A549 (cell line): ENCODE measurements at regions not wholly inside any gene's neighbourhood (a gene's known extent, or its start where the extent isn't known, plus 50 kb on each side); places are given as distances from the start of the nearest gene placed in this dataset.

Experiments used
- ATAC-seq, 2 experiments: fragments of 200-7000 bp in 1 of 2; fragments of >200 bp in 1 of 2; cut with Nextera tagmentation in 1 of 2; cut with Tn5 transposase in 1 of 2; 3 replicates each; pipeline versions ENCODE4 v1.8.0 to v1.9.1; 2018 to 2020; ENCODE audit warnings: mild to moderate bottlenecking in 1 of 2, moderate library complexity in 1 of 2
- CTCF ChIA-PET: fragments of 300-600 bp; sonication (Branson Sonifier 250); formaldehyde crosslinking; extraction: SDS; loops from one replicate; lab custom pipeline; 2021; ENCODE audit warnings: antibody characterized with exemption, inconsistent platforms; lab: Yijun Ruan, JAX
- POLR2A ChIA-PET: fragments of 350-600 bp; formaldehyde crosslinking; extraction: SDS; loops from one replicate; lab custom pipeline; 2021; ENCODE audit warnings: antibody characterized with exemption, inconsistent platforms; lab: Yijun Ruan, JAX
- DNase-seq, 2 experiments: peaks; one replicate each; pipeline versions ENCODE4 v3.0.0 to v3.0.0-alpha.2; 2011 to 2016; ENCODE audit warnings: low read depth in 1 of 2, low spot score in 1 of 2
- FAIRE-seq: peaks from 2 replicates; lab custom pipeline; 2011; peaks lifted over from hg19 to GRCh38; lab: Jason Lieb, UNC
- H3K27ac ChIP-seq, 2 experiments: fragments of >200 bp; sonication (Bioruptor Twin); formaldehyde crosslinking; 3 replicates each; pipeline ENCODE4 v1.5.1; 2016 to 2017
- H3K4me1 ChIP-seq: fragments of >200 bp; sonication (Bioruptor Twin); formaldehyde crosslinking; 3 replicates; pipeline ENCODE4 v1.6.1; 2016
- H3K4me2 ChIP-seq: fragments of >200 bp; sonication (Bioruptor Twin); formaldehyde crosslinking; 3 replicates; pipeline ENCODE4 v1.6.1; 2016
- H3K4me3 ChIP-seq: fragments of >200 bp; sonication (Bioruptor Twin); formaldehyde crosslinking; 3 replicates; pipeline ENCODE4 v1.5.1; 2016
- H3K9me3 ChIP-seq: fragments of >200 bp; sonication (Bioruptor Twin); formaldehyde crosslinking; 3 replicates; pipeline ENCODE4 v1.6.1; 2016
- ATOH8 ChIP-seq: fragments of 250-450 bp; sonication (Bioruptor Pico); IDR thresholded peaks from 2 replicates; pipeline ENCODE4 v1.5.0; 2020; ENCODE audit warnings: low read depth, mild to moderate bottlenecking, moderate library complexity
- BCL3 ChIP-seq: fragments of >200 bp; sonication (Bioruptor Twin); formaldehyde crosslinking; IDR thresholded peaks from 3 replicates; pipeline ENCODE4 v1.6.1; 2016
- CBX2 ChIP-seq: fragments of 200-600 bp; sonication (generic); IDR thresholded peaks from 2 replicates; pipeline ENCODE4 v1.6.1; 2016; ENCODE audit warnings: low read depth, mild to moderate bottlenecking, borderline replicate concordance
- CBX8 ChIP-seq: fragments of 200-600 bp; sonication (generic); IDR thresholded peaks from 2 replicates; pipeline ENCODE4 v1.6.1; 2016
- CEBPB ChIP-seq, 2 experiments: fragments of >200 bp in 1 of 2; sonication (Bioruptor Twin) in 1 of 2; formaldehyde crosslinking in 1 of 2; IDR thresholded peaks; 2 replicates each; pipeline ENCODE4 v1.6.1; 2012 to 2016
- CTCF ChIP-seq: fragments of >200 bp; sonication (Bioruptor Twin); formaldehyde crosslinking; IDR thresholded peaks from 3 replicates; pipeline ENCODE4 v1.5.1; 2016
- EHF ChIP-seq: fragments of 250-450 bp; sonication (Bioruptor Pico); IDR thresholded peaks from 2 replicates; pipeline ENCODE4 v1.5.0; 2020; ENCODE audit warnings: mild to moderate bottlenecking
- EP300 ChIP-seq, 2 experiments: fragments of >200 bp; sonication (Bioruptor Twin); formaldehyde crosslinking; IDR thresholded peaks; 2 replicates in 1 of 2; 3 replicates in 1 of 2; pipeline ENCODE4 v1.6.1; 2016 to 2017
- ESRRA ChIP-seq: fragments of 150-350 bp; IDR thresholded peaks from 2 replicates; pipeline ENCODE4 v1.6.1; 2014; ENCODE audit warnings: mild to moderate bottlenecking, low read length, borderline replicate concordance
- FOXS1 ChIP-seq: fragments of 250-450 bp; sonication (Bioruptor Pico); IDR thresholded peaks from 2 replicates; pipeline ENCODE4 v1.5.0; 2020; ENCODE audit warnings: mild to moderate bottlenecking, moderate library complexity
- HDAC2 ChIP-seq: fragments of 200-600 bp; sonication (generic); IDR thresholded peaks from 2 replicates; pipeline ENCODE4 v1.6.1; 2016
- HES2 ChIP-seq: fragments of >200 bp; sonication (Bioruptor Twin); formaldehyde crosslinking; IDR thresholded peaks from 2 replicates; pipeline ENCODE4 v1.6.1; 2016
- HEYL ChIP-seq: fragments of 250-450 bp; sonication (Bioruptor Pico); IDR thresholded peaks from 2 replicates; pipeline ENCODE4 v1.8.0; 2021; ENCODE audit warnings: mild to moderate bottlenecking, moderate library complexity
- HOXA7 ChIP-seq: fragments of 250-450 bp; sonication (Bioruptor Pico); IDR thresholded peaks from 2 replicates; pipeline ENCODE4 v1.5.0; 2020; ENCODE audit warnings: mild to moderate bottlenecking, moderate library complexity
- HOXB13 ChIP-seq: fragments of 250-450 bp; sonication (Bioruptor Pico); IDR thresholded peaks from 2 replicates; pipeline ENCODE4 v1.5.0; 2020; ENCODE audit warnings: low read depth, mild to moderate bottlenecking, moderate library complexity
- JUN ChIP-seq, 2 experiments: fragments of >200 bp; sonication (Bioruptor Twin); formaldehyde crosslinking; IDR thresholded peaks; 2 replicates in 1 of 2; 3 replicates in 1 of 2; pipeline ENCODE4 v1.6.1; 2016 to 2017
- KDM1A ChIP-seq: fragments of 200-600 bp; sonication (generic); IDR thresholded peaks from 2 replicates; pipeline ENCODE4 v1.6.1; 2016; ENCODE audit warnings: low read depth, mild to moderate bottlenecking
- MAX ChIP-seq: IDR thresholded peaks from 2 replicates; pipeline ENCODE4 v1.6.1; 2012
- MAZ ChIP-seq: fragments of 150-350 bp; IDR thresholded peaks from 2 replicates; pipeline ENCODE4 v1.6.1; 2014; ENCODE audit warnings: antibody characterized with exemption, low read depth, low read length, borderline replicate concordance
- MYC ChIP-seq: IDR thresholded peaks from 2 replicates; pipeline ENCODE4 v1.6.1; 2012; ENCODE audit warnings: mild to moderate bottlenecking, inconsistent platforms, low read length, improper control_type of control experiment, borderline replicate concordance
- NR3C1 ChIP-seq: fragments of >200 bp; sonication (Bioruptor Twin); formaldehyde crosslinking; IDR thresholded peaks from 3 replicates; pipeline ENCODE4 v1.6.1; 2017
- PBX3 ChIP-seq: IDR thresholded peaks from 2 replicates; pipeline ENCODE4 v1.6.1; 2012
- PHF8 ChIP-seq: fragments of 200-600 bp; sonication (generic); IDR thresholded peaks from 2 replicates; pipeline ENCODE4 v1.6.1; 2016; ENCODE audit warnings: low read depth, mild to moderate bottlenecking, antibody characterized with exemption, moderate library complexity, borderline replicate concordance
- POLR2A ChIP-seq: IDR thresholded peaks from 2 replicates; pipeline ENCODE4 v1.6.1; 2012; ENCODE audit warnings: mild to moderate bottlenecking, low read length
- POLR2AphosphoS2 ChIP-seq: conservative IDR thresholded peaks from 2 replicates; pipeline ENCODE4 v1.6.1; 2012; ENCODE audit warnings: low read length, improper control_type of control experiment, inconsistent platforms
- RARB ChIP-seq: fragments of 250-450 bp; sonication (Bioruptor Pico); IDR thresholded peaks from 2 replicates; pipeline ENCODE4 v1.8.0; 2021; ENCODE audit warnings: mild to moderate bottlenecking, moderate library complexity
- RFX5 ChIP-seq: fragments of 450-650 bp; IDR thresholded peaks from 2 replicates; pipeline ENCODE4 v1.7.1; 2014; ENCODE audit warnings: antibody characterized with exemption, mild to moderate bottlenecking, moderate library complexity
- RNF2 ChIP-seq: fragments of 200-600 bp; sonication (generic); IDR thresholded peaks from 2 replicates; pipeline ENCODE4 v1.6.1; 2016; ENCODE audit warnings: low read depth, mild to moderate bottlenecking, antibody characterized with exemption, moderate library complexity, borderline replicate concordance
- SREBF2 ChIP-seq: fragments of 450-650 bp; IDR thresholded peaks from 2 replicates; pipeline ENCODE4 v1.6.1; 2014; ENCODE audit warnings: mild to moderate bottlenecking, moderate library complexity
- TP53 ChIP-seq: fragments of 250-450 bp; sonication (Bioruptor Pico); IDR thresholded peaks from 2 replicates; pipeline ENCODE4 v1.5.0; 2021; ENCODE audit warnings: mild to moderate bottlenecking, moderate library complexity
- ZC3H11A ChIP-seq: fragments of 450-650 bp; IDR thresholded peaks from 2 replicates; pipeline ENCODE4 v1.6.1; 2014; ENCODE audit warnings: antibody characterized with exemption, mild to moderate bottlenecking
- ZFP36 ChIP-seq: fragments of 450-650 bp; IDR thresholded peaks from 2 replicates; pipeline ENCODE4 v1.6.1; 2014; ENCODE audit warnings: borderline replicate concordance; ENCODE audit not compliant: partially characterized antibody
- ZNF302 ChIP-seq: fragments of 250-450 bp; sonication (Bioruptor Pico); IDR thresholded peaks from 2 replicates; pipeline ENCODE4 v1.9.0; 2021; ENCODE audit warnings: inconsistent platforms, mild to moderate bottlenecking, moderate library complexity
- WGBS: methylation state at CpG from one replicate; pipeline ENCODE4 v1.1.6; 2017; ENCODE audit errors: missing lambda C conversion rate; 5-methylcytosine and 5-hydroxymethylcytosine counted together

- Histone ChIP-seq H3K9me3 (no peaks in the 10 kb centered on the region), H3K4me2 (no peak overlapping the region), H3K4me1 (no peaks in the 10 kb centered on the region), H3K4me3 (no peak overlapping the region), H3K27ac (no peak overlapping the region)
- ChIA-PET CTCF (no interaction called here), POLR2A (no interaction called here)
- no peak for FAIRE-seq
- no peak for ATAC-seq
- DNase-seq = no peak
- TF ChIP-seq ESRRA (no peak), HEYL (CRISPR knock-in tag) (no peak), RFX5 (no peak), ZC3H11A (no peak), HES2 (no peak), CEBPB (IDR thresholded peaks at IDR 0.05) (no peak), NR3C1 (no peak), KDM1A (no peak), MAX (no peak), SREBF2 (no peak), JUN (IDR thresholded peaks at IDR 0.05) (no peak), ZNF302 (no peak), FOXS1 (CRISPR knock-in tag) (no peak), MYC (no peak), TP53 (CRISPR knock-in tag) (no peak), BCL3 (no peak), ZFP36 (no peak), RARB (CRISPR knock-in tag) (no peak), POLR2AphosphoS2 (no peak), HOXB13 (CRISPR knock-in tag) (no peak)
Measured at GRCh38 chr14:97198813-97199212, 401.6 kb downstream of the VRK1 start.

GRCh38 chr14:97200245-97200644 is 403.1 kb downstream of the VRK1 start:
- no peak for DNase-seq
- Histone ChIP-seq H3K4me2 (no peak overlapping the region), H3K4me1 (no peaks in the 10 kb centered on the region), H3K9me3 (no peaks in the 10 kb centered on the region), H3K4me3 (no peak overlapping the region), H3K27ac (no peak overlapping the region)
- 30% methylated on average over 4 of the region's 4 CpGs for WGBS
- TF ChIP-seq POLR2A (no peak), CEBPB (IDR thresholded peaks at IDR 0.05) (no peak), HOXA7 (CRISPR knock-in tag) (no peak), EP300 (IDR thresholded peaks at IDR 0.05) (no peak), CBX8 (no peak), HDAC2 (no peak), RFX5 (no peak), FOXS1 (CRISPR knock-in tag) (no peak), MAZ (no peak), ATOH8 (CRISPR knock-in tag) (no peak), PHF8 (no peak), RNF2 (no peak), CBX2 (no peak), KDM1A (no peak), CTCF (no peak), EHF (CRISPR knock-in tag) (no peak), NR3C1 (no peak), TP53 (CRISPR knock-in tag) (no peak), ZC3H11A (no peak), PBX3 (no peak)
- POLR2A ChIA-PET = no interaction called here
- FAIRE-seq = no peak
- no peak for ATAC-seq
- CTCF ChIA-PET = interaction anchor here (0.6 kb wide), 1 partner anchor 21 kb away, joined by 3 read pairs; no protein-coding TSS in a partner anchor
